GM18502 (cell line): ENCODE measurements at regions not wholly inside any gene's neighbourhood (a gene's known extent, or its start where the extent isn't known, plus 50 kb on each side); places are given as distances from the start of the nearest gene placed in this dataset.

Source experiments
- ATAC-seq: cut with Tn5 transposase; IDR thresholded peaks from one replicate; pipeline ENCODE4 v1.9.1; 2021; ENCODE audit warnings: mild to moderate bottlenecking; ENCODE audit not compliant: unreplicated experiment, poor library complexity

DNA sequence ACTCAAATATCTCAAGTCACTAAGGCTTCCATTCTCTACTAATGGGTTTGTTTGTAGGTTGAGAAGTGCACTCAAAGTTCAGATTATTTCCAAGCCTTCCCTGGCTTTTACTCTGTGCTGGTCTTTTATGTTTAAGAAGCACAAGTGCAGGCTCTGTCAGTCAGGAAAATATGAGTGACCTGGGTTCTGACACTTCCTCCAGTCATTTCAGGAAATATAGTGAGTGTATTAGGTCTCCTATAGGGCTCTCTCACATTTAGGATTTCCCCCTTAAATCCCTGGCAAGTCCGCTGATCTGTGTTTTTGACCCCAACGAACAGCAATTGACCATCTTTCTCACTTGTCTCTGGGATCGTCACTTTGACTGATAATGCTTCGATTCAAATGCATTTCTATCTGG lies 210.2 kb downstream of the ARPP21 start:
- no peak for ATAC-seq

DNA sequence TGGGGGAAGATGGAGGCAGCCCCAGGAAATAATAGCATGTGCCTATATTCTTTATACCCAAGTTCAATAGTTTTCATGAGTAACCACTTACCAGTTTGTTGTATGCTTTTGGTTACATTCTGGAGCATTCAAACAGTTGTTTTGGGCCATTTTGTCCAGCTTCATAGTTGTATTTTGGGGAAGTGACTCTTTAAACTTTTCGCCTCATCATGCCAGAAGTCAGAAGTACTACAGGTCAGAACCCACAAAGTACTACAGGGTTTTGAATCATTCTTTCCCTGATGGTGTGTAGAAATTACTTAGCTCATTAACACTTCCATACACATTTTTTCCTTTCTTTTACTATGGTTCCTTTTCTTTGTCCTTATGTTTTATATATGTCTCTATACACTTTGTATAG lies 210.6 kb downstream of the ARPP21 start:
- no peak for ATAC-seq

DNA sequence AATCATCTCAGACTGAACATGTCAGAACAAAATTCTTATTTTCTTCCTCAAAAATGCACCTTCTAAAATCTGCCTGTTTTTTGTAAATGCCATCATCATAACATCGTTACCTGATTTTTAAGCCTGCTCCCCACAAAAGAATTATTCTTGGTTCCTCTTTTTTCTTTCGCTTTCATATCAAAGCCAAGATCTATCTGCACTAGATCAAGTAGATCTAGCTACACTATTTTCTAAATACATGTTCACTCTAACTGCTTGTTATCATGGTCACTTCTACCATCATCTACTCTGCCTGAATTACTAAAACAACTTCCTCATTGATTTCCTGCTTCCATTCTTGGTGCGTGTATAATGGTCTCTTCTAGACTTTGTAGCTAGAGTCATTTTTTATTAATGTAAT lies 217.7 kb downstream of the ARPP21 start:
- peak; percentile 92 for ATAC-seq

DNA sequence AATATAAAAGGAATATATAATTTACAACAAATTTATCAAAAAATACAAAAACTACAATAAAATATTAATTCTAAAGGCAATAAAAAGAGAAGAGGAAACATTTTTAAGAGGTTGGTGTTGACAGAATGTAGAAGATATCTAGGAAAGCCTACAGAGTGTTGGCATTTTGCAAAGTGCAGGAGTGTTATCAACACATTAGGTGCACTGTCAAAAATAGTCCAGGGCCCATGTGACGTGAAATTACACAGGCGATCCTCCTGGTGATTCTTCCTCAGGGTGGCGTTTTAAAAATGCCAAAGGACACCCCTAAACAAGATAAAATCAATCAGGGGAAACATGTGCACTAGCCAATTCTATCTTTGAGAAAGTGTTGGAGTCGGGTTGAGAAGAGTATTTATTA lies 222.7 kb downstream of the ARPP21 start:
- no peak for ATAC-seq

DNA sequence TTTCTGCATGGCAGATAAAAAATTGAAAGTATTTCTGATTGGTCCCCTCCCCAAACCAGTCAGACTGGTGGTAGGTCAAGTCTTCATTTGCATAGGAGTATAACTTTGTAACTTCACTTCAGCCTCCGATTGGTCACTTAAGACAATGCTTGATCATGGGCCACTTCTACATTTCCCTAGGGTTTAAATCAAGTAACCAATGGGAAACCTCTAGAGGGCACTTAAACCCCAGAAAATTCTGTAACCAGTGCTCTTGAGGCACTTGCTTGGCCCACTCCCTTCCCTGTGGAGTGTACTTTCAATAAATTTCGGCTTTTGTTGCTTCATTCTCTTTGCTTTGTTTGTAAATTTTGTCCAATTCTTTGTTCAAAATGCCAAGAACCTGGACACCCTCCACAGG lies 225.5 kb downstream of the ARPP21 start:
- no peak for ATAC-seq

DNA sequence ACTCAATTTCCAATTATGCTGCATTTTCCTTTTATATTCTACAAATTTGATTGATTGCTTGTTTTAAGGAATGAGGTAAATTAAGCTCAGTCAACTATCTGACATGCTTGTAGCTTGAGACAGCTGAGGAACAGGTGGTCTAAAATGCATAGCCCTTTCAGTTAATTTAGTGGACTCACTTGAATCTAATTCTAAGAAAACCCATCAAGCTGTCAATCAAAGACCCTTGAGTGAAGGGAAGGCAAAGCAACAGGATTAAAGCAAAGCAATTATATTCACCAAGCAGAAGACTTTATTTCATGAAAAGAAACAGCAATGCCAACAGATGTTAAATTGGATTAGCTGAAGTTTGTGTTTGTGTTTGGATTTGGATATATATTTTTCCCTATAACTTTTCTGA lies 228.5 kb downstream of the ARPP21 start:
- ATAC-seq: no peak

DNA sequence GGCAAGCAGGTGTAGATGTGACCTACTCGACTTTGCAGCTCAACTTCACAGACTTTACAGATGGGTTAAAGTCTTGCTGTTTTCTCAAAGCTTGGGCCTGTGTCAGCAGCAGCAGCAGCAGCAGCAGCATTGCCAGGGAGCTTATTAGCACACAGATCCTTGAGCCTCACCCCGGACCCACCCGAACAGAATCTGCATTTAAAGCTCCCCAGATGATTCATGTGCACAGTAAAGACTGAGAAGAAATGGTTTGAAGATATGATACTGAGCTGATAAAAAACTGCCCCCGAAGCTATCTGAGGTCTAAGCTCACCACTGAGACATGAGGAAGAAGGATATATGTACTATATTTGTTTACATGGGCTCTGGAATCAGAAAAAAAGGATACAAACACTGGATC lies 231.7 kb downstream of the ARPP21 start:
- no peak for ATAC-seq

DNA sequence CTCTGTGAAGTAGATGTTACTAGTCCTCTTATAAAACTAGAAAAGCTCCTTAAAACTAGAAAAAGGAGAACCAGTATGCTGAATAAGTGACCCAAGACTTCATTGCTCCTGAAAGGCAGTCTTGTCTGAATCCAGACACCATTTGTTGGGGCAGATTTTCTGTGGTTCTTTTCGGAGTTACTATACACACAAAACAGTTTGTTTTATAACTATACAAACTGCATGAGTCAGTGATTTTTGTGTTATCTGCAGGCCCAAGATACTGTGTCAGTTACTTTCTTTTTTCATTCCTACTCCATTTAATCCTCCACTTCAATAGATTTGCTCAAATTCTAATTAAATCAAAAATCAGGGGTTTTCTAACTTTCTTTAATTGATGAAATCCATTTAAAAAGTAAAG lies 244.6 kb downstream of the ARPP21 start:
- no peak for ATAC-seq

DNA sequence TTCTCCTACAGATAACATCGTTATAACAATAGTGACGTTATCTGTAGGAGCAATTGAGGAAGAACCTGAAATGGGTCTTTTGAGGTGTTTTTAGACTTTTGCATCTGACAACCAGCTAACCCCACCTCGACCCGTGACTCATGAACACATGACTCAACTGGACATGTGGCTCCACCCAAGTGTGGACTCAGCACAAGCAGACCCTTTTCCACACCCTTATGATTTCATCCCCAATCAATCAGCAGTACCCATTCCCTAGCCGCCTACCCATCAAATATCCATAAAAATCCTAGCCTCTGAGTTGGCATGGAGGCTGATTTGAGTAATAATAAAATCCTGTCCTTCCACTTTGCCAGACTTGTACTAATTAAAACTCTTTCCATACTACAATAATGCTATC lies 255.4 kb downstream of the ARPP21 start:
- no peak for ATAC-seq

DNA sequence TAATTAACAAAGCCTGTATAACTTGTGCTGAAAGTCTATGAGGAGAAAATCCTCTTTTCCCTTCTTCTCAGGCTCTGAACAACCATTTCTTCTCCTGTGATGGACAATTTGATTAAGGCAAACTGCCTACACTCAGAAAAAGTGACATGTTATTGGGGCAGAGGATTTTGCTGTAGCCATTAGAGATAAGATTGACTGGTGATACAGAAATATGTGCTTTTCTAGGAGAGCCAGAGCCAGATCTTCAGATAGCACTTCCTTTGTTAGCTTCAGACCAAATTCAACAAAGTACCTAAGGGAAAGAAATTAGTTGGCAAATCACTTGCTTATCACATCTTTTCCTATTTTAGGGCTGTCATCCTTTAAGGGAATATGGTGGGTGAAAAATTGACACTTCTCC lies 259.9 kb downstream of the ARPP21 start:
- no peak for ATAC-seq

DNA sequence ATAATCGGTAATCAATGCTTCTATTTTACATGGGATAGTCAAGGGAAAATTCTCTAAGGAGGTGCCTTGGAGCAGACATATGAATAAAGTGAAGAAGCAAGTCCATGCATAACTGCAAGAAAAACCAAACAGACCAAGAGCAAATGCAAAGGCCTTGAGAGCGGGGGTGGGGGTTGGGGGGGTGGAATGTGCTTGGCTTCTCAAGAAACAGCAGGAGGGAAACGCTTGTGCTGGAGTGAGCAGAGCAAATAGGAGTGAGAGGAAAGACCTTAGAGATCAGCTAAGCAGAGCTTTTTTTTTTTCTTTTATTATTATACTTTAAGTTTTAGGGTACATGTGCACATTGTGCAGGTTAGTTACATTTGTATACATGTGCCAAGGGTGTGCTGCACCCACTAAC lies 260.8 kb downstream of the ARPP21 start:
- ATAC-seq: no peak

DNA sequence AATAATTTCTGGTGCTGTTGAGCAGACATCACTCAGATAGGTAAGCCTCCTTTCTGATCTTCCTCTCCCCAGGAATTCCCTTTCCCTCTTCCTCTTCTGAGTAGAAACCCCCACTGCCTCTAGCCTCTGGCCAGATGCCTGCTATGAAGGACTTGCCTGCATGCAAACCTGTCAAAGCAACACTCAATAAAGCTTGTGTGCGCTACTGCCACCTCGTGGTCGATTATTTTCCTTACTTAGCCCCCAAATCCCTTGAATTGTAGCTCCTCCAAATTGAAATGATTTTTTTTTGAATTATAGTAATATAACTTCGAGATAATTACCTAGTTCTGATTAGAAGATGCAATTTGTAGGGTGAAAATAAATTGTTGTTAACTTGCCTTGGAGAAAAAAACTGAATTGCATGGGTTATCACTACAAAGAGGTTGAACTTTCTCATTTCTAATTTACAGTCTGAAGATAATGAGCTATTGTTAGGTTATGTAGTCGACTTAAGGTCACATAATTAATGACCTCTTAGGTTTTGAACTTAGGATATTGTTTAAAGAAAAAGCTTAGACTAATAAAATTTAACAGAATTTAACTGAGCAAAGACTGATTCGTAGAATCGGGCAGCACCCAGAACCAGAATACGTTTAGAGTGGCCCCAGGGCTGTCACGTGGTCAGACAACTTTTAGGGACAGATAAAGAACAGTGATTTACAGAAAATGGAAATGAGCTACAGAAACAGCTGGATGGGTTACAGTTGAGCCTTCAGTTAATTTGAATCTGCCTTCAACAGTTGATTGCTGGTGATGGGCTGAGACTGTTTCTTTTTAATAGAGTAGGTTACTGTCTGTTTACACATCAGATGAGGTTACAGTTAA lies 269.3 kb downstream of the ARPP21 start:
- ATAC-seq: peak; percentile 92

DNA sequence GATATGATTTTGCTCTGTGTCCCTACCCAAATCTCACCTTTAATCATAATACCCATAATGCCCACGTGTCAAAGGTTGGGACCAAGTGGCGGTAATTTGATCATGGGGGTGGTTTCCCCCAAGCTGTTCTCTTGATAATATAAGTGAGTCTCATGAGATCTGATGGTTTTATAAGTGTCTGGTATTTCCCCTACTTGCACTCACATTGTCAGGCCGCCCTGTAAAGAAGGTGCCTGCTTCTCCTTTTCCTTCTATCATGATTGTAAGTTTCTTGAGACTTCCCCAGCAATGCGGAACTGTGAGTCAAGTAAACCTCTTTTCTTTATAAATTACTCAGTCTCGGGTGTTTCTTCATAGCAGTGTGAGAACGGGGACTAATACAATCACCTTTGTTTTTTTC lies 279.8 kb downstream of the ARPP21 start:
- ATAC-seq: no peak

DNA sequence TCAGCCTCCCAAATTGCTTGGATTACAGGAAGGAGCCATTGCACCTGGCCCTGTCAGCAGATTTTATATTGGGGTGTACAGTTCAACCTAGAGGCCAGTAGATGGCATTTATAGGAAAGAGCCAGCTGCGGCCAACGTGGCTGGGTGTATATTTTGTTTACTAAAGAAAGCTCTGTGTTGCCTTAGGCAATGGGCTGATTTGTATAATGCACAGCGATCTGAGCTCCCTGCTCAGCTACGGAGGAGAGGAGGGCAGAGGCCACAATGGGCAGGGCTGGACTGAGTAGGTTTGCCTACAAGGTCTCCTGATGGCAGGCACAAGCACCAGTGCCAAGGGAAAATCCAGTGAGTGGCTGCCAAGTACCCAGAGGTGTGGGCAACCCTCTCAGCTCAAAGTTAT lies 282.4 kb downstream of the ARPP21 start:
- ATAC-seq: no peak

DNA sequence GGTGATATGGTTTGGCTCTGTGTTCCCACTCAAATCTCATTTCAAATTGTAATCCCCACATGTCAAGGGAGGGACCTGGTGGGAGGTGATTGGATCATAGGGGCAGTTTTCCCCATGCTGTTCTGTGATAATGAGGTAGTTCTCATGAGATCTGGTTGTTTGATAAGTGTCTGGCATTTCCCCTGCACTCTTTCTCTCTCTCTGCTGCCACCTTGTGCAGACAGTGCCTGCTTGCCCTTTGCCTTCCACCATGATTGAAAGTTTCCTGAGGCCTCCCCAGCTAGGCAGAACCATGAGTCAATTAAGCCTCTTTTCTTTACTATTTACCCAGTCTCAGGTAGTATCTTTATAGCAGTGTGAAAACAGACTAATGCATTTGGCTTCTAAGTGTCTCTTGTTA lies 284.7 kb downstream of the ARPP21 start:
- peak; percentile 60 for ATAC-seq

DNA sequence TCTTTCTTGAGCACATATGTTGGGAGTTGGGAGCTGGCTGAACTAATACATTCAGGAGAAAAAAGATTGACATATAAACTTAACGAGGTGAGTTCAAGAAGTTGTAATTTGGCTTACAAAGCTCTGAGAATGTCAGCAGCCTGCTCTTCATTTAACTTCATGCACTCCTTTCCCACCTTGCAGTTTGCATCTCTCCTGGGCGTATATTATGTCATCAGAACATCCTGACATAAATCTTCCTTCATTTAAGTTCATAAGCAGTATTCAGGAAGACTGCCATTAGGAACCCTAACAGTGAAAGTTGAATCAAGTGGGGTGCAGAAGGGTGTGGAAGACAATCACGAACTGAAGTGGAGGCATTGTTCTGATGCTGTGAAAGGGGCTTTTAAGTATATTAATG lies 288.1 kb downstream of the ARPP21 start:
- ATAC-seq: no peak

DNA sequence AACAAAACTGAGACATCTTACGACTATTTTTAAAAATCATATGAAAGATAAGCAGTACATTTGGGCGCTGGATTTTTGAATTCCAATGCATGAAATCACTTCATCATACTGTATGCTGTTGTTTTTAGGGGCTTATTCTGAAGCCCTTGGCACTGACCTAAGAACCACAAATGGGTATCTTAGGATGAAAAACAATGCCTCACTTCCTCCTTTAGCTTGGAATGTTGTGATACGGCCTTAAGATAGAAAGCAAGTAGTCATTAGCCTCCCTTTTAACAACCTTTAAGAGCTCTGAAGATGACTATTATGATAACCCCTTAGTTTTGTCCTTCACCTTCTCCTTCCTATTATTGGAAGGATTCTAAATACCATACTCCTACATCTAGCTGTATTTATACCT lies 289.8 kb downstream of the ARPP21 start:
- no peak for ATAC-seq

DNA sequence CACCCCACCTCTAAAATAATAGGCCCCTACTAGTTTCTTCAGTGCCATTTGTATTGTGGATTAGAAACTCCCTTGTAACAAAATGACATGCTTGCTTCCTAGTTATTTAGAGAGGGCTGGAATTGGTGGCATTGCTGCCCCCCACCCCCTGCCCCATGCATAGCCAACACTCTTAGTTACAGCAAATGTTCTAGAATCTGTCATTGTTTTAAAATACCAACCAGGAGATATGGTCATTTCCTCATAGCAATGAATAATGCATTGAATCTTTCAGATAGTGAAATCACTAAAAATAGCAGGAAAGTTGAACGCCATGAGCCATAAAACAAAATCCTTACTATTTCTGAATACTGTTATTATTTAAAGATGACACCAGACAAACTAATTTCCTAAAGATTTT lies 292.5 kb downstream of the ARPP21 start:
- ATAC-seq: no peak

DNA sequence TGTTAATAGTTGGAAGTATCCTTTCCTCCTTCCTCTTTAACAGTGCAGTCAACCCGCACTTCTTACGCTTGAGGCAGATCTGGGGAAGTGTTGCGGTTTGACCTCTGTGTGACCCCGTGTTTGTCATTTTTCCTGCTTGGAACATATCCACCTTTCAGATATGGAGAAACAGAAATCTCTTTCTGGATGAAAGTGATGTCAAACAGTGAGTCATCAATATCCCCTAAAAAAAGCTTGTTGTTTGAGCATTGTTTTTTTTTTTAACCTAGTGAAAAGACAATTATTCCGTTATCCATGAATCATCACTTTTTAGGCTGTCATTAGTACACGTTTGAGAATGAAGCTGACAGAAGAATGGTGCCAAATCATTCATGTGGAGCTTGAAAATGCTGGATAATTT lies 293.7 kb downstream of the ARPP21 start:
- no peak for ATAC-seq

DNA sequence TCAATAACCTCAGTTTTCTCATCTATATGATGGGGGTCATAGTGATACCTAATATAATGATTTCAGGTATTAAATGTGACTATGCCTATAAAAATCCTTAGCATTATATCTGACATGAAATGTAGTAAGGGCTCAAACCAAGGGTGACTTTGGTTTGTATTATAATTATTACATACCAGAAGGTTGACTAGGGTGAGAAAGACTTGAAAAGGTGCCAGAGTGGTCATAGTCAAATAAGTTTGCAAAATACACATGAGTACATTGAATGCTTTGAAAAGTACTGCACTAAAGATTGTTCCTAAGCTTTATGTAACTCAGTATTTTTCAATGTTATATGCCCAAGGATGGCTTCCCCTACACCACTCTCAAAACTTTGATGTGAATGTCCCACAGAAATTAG lies 297.2 kb downstream of the ARPP21 start:
- no peak for ATAC-seq

DNA sequence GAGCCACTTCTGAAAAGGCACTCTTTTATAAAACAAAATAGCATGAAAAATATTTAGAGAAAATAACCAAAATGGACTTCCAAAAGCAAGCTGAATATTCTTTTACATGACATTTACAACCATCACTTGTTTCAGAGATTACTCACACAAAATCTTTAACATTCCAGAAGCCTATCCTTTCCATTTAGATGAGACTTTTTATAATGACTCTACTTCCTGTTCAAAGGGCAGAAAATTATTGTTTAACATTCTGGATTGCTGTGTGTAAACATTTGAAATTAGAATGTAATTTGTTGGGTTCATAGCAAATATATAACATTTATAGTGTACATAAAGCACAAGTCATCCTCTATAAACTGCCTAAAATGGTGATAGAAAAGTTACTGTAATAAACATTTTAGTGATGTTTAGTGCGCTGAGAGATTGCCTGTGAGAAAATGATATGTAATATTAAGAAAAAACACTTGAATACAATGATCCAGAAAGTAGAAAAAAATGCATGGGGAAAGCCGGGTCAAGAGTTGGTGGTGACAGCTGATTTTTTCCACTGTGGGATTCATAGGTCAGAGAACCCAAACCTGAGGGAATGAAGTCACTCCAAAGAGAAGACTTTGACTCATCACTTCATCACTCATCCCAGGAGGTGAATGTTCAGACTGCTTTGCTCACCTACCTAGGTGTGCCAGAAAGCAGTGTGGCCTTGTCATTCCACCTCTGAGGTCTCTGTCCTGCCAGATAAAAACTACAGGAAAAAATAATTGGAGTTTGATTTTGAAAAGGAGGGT lies 305.8 kb downstream of the ARPP21 start:
- no peak for ATAC-seq
